GM10266 (cell line): ENCODE measurements at regions not wholly inside any gene's neighbourhood (a gene's known extent, or its start where the extent isn't known, plus 50 kb on each side); places are given as distances from the start of the nearest gene placed in this dataset.

Source experiments
- DNase-seq: peaks from one replicate; pipeline ENCODE4 v3.0.0; 2012; ENCODE audit errors: extremely low spot score
- TF ChIP-seq, protein P1 (sequence below): IDR thresholded peaks from 2 replicates; pipeline ENCODE4 v1.5.1; 2012; ENCODE audit warnings: mild to moderate bottlenecking, low read depth; ENCODE audit not compliant: control insufficient read depth, insufficient read depth; ENCODE audit errors: missing control alignments

DNA sequence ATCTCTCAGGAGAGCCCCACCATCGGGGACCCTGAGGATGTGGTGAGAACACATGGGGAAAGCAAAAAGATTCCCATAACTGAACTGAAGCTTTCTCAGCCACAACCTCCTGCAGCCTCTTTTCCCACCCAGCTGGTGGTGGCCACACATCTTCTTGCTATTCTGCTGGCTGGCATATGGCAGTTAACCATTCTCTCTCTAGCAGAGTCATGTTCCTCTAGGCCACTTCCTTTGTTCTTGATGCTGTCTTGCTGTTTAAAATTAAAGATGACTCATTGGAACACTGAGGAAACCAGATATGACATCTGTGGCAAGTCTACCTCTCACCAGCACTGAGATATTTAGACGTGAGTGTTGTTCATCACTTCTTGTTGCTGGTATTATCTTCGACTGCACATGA is 180.3 kb upstream of the ROBO2 start:
- TF ChIP-seq, protein P1, sequence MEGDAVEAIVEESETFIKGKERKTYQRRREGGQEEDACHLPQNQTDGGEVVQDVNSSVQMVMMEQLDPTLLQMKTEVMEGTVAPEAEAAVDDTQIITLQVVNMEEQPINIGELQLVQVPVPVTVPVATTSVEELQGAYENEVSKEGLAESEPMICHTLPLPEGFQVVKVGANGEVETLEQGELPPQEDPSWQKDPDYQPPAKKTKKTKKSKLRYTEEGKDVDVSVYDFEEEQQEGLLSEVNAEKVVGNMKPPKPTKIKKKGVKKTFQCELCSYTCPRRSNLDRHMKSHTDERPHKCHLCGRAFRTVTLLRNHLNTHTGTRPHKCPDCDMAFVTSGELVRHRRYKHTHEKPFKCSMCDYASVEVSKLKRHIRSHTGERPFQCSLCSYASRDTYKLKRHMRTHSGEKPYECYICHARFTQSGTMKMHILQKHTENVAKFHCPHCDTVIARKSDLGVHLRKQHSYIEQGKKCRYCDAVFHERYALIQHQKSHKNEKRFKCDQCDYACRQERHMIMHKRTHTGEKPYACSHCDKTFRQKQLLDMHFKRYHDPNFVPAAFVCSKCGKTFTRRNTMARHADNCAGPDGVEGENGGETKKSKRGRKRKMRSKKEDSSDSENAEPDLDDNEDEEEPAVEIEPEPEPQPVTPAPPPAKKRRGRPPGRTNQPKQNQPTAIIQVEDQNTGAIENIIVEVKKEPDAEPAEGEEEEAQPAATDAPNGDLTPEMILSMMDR = no peak

DNA sequence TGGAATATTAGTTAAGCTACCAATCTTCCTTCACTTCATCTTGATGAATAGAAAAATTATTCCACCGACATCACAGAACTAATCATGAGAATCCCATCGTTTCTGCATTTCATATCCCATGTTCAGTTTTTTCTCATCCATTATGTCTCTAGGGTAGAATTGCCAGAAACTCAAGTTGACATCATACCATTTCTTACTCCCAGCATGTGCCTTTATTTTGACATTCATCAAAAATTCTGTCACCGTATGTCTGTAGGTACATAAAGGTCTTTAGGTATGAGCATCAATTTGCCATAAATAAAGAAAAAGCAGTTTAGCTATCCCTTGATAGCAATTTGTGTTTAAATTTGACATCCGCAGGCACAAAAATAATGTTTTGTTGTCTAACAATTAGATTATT is 175.5 kb upstream of the ROBO2 start:
- DNase-seq = no peak
- TF ChIP-seq, protein P1 = no peak

More for the DNA sequence above, 180.3 kb upstream of the ROBO2 start:
- no peak for DNase-seq

DNA sequence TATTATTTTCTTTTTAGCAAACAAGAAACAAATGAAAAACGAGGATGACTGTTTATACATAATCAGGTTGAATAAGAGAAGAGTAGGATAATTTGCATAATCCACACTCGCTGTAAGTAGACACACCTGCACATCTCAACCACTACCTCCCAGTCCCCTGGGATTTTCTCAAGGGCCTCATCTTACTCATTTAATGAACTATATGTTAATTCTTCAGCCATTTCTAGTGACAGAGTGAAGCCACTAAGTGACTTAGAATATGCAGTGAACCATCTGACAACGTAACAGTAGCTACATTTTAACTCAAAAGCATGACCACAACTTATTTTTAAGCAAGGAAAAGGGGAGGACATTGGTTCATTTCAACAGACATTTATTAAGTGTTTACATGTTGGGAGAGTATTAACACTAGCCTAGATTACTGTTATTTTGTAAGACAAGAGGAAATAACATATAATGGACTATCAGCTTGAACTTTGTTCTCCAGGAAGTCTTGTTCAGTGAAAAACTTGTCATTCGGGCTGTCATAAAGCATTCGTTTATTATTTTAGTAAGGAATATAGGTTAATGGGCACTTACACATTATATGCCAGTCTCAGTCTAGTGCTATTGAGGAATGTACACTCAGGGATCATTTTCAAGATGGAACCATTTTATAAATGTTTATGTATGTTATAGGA is 173.0 kb upstream of the ROBO2 start:
- DNase-seq = no peak
- TF ChIP-seq, protein P1 = no peak

DNA sequence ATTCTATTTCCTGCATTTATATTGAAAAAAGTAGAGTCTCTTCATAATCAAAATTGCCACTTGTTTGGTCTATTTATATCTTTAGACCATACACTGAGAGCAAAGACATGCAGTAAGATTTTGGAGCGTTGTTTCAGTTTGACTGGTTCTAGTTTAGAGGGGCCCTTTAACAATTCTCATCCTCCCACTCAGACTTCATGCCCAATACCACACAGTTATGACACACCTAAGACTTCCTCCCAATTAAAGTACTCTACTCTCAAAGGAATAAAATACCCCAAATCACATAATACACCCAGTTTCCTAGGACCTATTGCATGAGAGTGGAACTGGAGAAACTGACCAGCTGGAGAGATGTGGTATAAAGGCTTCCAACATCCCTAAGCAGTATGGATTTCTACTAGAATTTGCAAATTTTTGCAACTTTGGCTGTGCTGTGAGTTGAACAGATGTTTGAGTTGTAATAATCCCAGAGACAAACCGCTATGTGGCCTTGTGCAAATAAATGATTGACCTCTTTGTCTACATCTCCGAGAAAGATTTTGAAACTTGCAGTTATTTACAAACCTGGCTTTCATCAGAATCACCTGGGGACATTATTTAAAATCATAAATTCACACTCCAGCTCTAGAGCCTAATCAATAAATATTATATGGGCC is 170.0 kb upstream of the ROBO2 start:
- TF ChIP-seq, protein P1 = no peak
- no peak for DNase-seq

DNA sequence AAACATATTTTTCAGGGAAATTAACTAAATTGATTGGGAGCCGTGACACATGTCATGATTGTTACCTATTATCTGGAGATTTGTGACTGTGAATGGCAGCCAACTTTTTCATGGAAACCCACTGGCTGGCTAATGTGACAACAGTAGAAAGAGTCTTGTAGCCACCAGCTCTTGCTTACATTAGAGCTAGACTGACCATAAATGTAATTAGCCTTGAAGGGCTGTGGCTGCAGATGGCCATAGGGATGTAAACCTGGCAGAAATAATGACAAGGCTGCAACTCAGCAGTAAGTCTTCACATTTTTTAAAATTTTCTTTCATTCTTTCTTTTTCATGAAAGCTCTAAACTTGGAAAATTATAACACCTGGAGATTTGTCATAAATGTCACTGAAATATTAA is 168.2 kb upstream of the ROBO2 start:
- TF ChIP-seq, protein P1 = no peak
- no peak for DNase-seq

DNA sequence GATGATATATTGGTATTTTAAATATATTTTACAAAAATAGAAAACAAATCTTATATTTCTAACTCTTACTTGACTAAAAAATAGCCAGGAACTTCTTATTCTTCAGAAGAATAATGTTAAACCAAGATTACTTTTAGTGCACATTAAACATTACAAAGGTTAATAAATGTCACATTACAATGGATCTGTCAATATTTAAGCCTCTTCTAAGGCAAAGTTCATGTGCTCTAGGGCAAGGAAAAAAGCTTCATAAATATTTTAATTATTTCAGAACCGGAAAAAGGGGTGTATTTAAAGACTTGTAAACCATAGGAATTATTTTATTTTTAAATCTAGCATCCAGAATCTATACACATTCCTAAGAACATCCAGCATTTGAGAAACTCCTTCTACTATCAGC is 166.9 kb upstream of the ROBO2 start:
- DNase-seq = no peak
- TF ChIP-seq, protein P1 = no peak

DNA sequence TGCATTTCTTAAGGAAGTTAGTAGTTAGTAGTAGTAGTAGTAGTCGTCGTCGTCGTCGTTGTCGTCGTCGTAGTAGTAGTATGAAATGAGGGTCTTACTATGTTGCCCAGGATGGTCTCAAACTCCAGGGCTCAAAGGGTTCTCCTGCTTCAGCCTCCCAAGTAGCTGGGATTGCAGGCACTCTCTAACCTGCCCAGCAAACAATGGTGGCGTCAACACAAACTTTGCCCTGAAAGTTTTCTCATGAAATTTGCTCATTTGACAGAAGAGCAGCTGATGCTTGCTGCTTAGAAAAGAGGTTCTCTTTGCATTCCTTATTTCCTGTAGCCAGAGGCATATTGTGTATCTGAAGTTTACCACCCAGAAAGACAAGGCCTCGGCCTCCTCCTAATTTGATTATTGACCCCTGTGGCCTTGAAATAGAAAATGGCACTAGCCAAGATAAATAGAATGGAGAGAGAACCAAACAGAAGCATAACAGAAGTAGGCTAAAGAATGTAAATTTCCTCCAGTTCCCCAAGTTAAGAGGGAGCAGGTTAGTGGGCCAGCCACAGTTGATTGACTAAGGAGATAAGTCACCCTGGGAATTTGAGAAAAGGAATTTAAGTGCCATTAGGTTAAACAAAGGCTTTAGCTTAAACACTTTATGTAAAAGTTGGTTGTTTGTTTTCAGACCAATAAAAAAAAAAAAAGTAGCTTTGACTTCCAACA is 166.2 kb upstream of the ROBO2 start:
- TF ChIP-seq, protein P1 = no peak
- DNase-seq = no peak
